SHP77 (cell line): ENCODE measurements at regions not wholly inside any gene's neighbourhood (a gene's known extent, or its start where the extent isn't known, plus 50 kb on each side); places are given as distances from the start of the nearest gene placed in this dataset.
A peak's percentile ranks its signal among the peaks of the same experiment; 100 is the strongest.

ENCODE experiments used
- DNase-seq, 2 experiments: peaks; one replicate each; lab custom pipeline; 2025; lab: John Stamatoyannopoulos, UW

GRCh38 chr6:93784794-93785693 lies 365.7 kb upstream of the EPHA7 start:
- no peak for DNase-seq

DNA sequence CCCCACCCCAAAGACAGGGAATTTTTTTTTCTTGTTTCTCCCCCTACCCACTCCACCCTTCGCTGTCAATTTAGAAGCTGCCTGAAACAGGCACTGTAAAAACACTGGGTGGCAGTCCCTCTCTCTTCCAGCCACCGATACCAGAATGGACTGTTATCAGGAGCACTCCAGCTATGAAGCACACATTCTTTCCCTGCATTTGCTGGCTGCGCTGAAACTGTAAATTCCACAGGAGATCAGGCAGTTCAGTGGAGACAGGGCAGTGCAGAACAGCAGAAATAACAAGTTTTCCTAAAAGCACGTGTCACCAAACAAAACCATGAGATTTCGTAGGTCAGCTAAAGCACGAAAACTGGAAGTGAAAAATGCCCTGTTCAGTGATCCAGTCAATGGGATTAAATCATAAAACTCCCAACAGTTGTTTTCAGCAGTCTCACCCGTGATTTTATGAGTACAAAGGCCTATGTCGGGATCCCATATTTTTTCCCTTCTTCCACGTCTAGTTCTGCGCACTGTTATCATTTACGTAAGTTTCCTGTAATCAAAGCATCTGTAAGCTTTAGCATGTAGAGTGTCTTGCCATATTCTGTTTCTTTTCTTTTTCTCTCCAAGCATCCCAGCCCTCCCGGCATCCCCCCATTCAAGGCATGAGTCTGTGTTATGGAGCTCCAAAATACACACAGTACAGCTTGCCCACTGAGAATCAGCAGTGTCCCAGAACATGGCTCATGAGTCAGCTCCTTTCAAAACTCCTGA lies 359.9 kb upstream of the EPHA7 start:
- DNase-seq = no peak

- DNase-seq = no peak
Observed at GRCh38 chr6:93759190-93759589, 339.8 kb upstream of the EPHA7 start.

DNA sequence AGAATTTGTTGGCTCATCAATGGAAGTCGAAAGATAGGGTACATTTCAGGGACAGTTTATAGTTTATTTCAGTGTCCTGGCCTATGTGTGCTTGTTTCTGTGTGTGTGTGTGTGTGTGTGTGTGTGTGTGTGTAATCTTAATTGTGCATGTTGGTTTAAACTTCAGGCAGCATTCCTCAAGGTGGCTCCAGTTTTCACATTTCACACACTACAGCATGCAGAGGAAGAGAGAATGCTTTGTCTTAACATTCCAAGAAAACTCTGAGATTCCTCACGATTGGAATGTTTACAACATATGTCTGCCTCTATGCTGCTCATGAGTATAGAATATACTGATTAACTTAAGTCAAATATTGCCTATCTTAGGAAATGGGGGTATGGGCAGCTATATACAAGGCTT lies 332.6 kb upstream of the EPHA7 start:
- no peak for DNase-seq

DNA sequence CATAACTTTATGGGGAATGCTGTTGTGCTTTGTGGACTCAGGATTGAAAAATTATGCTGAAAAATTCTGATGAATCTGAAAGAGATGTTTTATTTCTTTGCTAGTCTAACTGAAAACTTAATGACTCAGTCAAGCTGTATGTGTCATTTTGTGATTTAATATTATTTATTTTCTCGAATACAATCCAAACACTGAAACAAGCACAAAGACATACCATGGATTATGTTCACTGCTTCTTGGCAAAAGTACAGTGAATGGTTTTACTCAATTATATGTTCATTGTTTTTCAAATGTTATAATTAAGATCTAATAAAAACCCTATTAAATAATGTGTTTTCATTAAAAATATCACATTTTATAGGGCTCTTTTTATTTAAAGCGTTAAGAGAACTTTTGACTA lies 330.6 kb upstream of the EPHA7 start:
- DNase-seq = no peak

GRCh38 chr6:93749191-93749590 lies 329.8 kb upstream of the EPHA7 start:
- no peak for DNase-seq

DNA sequence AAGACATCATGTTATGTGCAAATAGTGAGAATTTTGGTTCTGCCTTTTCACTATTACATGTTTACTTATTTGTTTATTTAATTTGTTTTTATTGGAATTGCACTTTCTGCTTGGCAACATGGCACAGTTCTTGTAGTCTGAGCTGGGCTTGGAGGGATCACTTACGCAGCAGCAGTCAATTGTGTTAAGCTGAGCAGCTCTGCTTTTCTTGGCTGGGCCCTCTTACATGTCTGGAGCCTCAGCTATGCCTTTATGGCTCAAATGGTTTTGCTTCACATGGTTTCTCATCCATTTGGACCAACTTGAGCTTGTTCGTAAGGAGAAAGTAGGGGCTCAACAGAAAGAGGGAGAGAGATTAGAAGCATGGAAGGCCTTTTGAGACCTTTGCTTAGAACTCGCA lies 327.5 kb upstream of the EPHA7 start:
- DNase-seq = no peak

- no peak for DNase-seq
Observed at GRCh38 chr6:93745306-93745705, 325.9 kb upstream of the EPHA7 start.

- DNase-seq = no peak
Observed at GRCh38 chr6:93735099-93735498, 315.7 kb upstream of the EPHA7 start.

GRCh38 chr6:93731306-93731705 lies 311.9 kb upstream of the EPHA7 start:
- no peak for DNase-seq

DNA sequence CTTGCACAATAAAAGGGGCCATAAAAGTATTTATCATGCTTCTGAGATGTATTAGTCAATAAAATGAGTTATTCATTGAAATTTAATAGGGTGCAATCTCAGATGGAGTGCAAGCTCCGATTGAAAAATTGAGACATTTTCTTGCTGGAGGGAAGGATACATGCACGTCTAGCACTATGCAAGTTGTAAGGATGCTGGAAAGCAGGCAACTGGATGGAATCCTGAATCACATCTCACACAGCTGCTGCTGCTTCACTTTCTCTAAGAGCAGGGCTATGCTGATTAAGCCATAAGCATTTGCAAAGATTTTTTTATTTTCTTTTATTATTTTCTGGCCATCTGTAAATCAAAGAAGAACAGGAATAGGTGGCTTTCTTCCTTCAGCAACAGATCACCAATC lies 308.8 kb upstream of the EPHA7 start:
- no peak for DNase-seq

DNA sequence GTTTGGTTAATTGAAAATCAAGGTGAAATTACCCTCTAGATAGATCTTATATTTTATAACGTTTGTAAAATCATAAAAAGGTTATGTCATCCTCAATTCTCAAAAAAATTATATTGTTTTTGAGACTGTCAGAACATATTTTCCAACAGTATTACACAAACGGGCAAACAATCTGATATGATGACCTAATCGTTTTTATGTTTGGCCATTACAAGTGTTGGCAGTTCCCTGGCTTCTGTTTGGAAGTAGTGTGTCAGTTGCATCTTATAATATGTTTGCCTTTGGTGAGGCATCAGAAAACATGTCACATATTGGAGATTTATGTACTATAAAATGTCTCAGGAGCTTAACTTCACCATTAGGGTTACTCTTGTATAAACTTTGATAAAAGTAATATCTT lies 308.1 kb upstream of the EPHA7 start:
- no peak for DNase-seq

- DNase-seq = peak; percentile 19 to 71
Observed at GRCh38 chr6:93721386-93722048, 302.2 kb upstream of the EPHA7 start.

- DNase-seq = no peak
Observed at GRCh38 chr6:93713974-93714373, 294.6 kb upstream of the EPHA7 start.

GRCh38 chr6:93703431-93703830 lies 284.1 kb upstream of the EPHA7 start:
- DNase-seq = no peak

DNA sequence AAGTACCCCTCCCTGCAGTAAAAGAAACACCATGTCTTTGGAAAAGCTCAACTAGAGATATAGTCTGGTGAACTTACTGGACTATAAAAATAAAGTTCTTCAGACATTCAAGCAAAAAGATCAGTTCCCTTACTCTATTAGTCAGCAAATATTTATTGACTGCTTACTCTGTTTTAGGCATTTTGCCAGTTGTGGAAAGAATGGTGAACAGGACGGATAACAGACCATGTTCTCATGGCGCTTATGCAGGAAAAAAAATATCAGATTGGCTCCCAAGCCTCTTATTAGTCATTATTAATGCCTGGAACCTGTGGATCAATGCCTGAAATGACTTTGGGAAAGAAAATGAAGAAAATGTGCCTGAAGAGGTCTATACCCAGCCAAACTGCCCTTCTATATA lies 282.2 kb upstream of the EPHA7 start:
- DNase-seq = no peak

- DNase-seq = no peak
Observed at GRCh38 chr6:93685494-93685893, 266.1 kb upstream of the EPHA7 start.

DNA sequence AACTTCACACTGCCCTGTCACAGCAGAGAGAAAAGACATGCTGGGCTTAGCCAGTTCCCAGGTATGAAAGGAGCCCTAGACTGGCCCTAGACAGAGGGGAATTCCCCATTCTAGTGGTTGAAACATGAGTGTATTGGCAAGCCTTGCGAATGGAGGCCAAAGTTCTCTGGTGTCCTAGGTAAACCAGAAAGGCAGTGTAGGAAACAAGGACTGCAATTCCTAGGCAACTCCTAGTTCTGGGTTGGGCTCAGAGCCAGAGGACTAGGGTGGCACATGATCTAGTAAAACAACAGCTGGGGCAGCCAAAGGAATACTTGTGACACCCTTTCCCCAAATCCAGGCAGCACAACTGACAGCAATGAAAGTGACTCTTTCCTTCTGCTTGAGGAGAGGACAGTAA lies 265.0 kb upstream of the EPHA7 start:
- no peak for DNase-seq

- DNase-seq = no peak
Observed at GRCh38 chr6:93679836-93680235, 260.5 kb upstream of the EPHA7 start.

- peak in 1 of 2 experiments; percentile 0 for DNase-seq
Observed at GRCh38 chr6:93678841-93679454, 259.6 kb upstream of the EPHA7 start.

GRCh38 chr6:93677264-93677965 lies 258.1 kb upstream of the EPHA7 start:
- DNase-seq = no peak

DNA sequence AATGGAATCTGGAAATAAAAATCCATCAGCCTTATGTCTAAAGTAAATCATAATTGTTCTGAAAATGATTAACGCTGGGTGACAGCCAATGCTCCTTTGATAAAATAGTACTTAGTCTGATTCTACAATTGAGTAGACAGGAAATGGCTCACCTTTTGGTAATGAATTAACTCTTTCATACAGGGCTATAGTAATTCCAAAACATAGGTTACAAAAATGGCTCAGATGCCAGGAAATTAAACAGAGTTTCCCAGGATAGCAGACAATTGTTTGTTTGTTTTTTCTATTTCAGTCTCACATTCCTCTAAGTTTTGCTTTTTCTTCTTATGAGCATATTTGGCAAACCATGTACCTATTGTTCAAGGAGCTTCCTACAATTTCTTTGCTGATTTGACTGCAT lies 257.2 kb upstream of the EPHA7 start:
- no peak for DNase-seq
